ENCODE measurements at regions not wholly inside any gene's neighbourhood (a gene's known extent, or its start where the extent isn't known, plus 50 kb on each side); places are given as distances from the start of the nearest gene placed in this dataset.

GRCh38 chr13:111964411-111965035 lies 102.4 kb upstream of the SOX1 start:
- Histone ChIP-seq H3K4me1 (no peaks in the 10 kb centered on the region), H3K36me3 (no peaks in the 10 kb centered on the region), H3K27me3 (no peaks in the 10 kb centered on the region), H3K9me3 (no peaks in the 10 kb centered on the region), H3K4me3 (no peak overlapping the region), H3K27ac (no peak overlapping the region)
- DNase-seq (no peak), ATAC-seq (no peak)
- intact Hi-C loops (cut with DNase I), result no loop called here
- 90% methylated on average over 19 of the region's 28 CpGs for whole genome bisulfite sequencing (ENCODE audit: insufficient coverage, low coverage, low lambda C conversion rate, missing lambda C conversion rate)
- TF ChIP-seq CTCF (IDR thresholded peaks at IDR 0.05) (no peak), POLR2A (IDR thresholded peaks at IDR 0.05) (no peak)

GRCh38 chr13:111965466-111966214 lies 101.3 kb upstream of the SOX1 start:
- no peak for DNase-seq
- TF ChIP-seq POLR2A (IDR thresholded peaks at IDR 0.05) (no peak), CTCF (IDR thresholded peaks at IDR 0.05) (no peak)
- Histone ChIP-seq H3K4me3 (no peak overlapping the region), H3K9me3 (no peaks in the 10 kb centered on the region), H3K36me3 (no peaks in the 10 kb centered on the region), H3K27me3 (no peaks in the 10 kb centered on the region), H3K4me1 (no peaks in the 10 kb centered on the region), H3K27ac (no peak overlapping the region)
- WGBS (ENCODE audit: insufficient coverage, low coverage, low lambda C conversion rate, missing lambda C conversion rate), result 86% methylated on average over 16 of the region's 24 CpGs
- ATAC-seq, result no peak
- intact Hi-C loops (cut with DNase I), result no loop called here

- no peak for DNase-seq
- Histone ChIP-seq H3K27me3 (no peaks in the 10 kb centered on the region), H3K4me1 (no peaks in the 10 kb centered on the region), H3K9me3 (no peaks in the 10 kb centered on the region), H3K36me3 (no peaks in the 10 kb centered on the region), H3K27ac (no peak overlapping the region), H3K4me3 (no peak overlapping the region)
- intact Hi-C loops (cut with DNase I), result no loop called here
- ATAC-seq, result no peak
- 46% methylated on average over 3 of the region's 7 CpGs for WGBS (ENCODE audit: insufficient coverage, low coverage, low lambda C conversion rate, missing lambda C conversion rate)
- TF ChIP-seq CTCF (IDR thresholded peaks at IDR 0.05) (no peak), POLR2A (IDR thresholded peaks at IDR 0.05) (no peak)
Observed at GRCh38 chr13:111966933-111967332, 100.0 kb upstream of the SOX1 start.

- Histone ChIP-seq H3K4me3 (no peak overlapping the region), H3K9me3 (no peaks in the 10 kb centered on the region), H3K27ac (no peak overlapping the region), H3K27me3 (no peaks in the 10 kb centered on the region), H3K36me3 (no peaks in the 10 kb centered on the region), H3K4me1 (no peaks in the 10 kb centered on the region)
- ATAC-seq, result no peak
- no peak for DNase-seq
- TF ChIP-seq POLR2A (IDR thresholded peaks at IDR 0.05) (no peak), CTCF (IDR thresholded peaks at IDR 0.05) (no peak)
- WGBS (ENCODE audit: insufficient coverage, low coverage, low lambda C conversion rate, missing lambda C conversion rate), result 42% methylated on average over 8 of the region's 8 CpGs
- intact Hi-C loops (cut with DNase I), result no loop called here
Observed at GRCh38 chr13:111967572-111968201, 99.3 kb upstream of the SOX1 start.
